ENCODE measurements at regions not wholly inside any gene's neighbourhood (a gene's known extent, or its start where the extent isn't known, plus 50 kb on each side); places are given as distances from the start of the nearest gene placed in this dataset.

- H3K27ac Mint-ChIP-seq (ENCODE audit: low read depth, unreplicated experiment): no peak overlapping the region
- H3K9me3 Mint-ChIP-seq (ENCODE audit: unreplicated experiment): peaks cover 17% of the 10 kb centered on the region
- no peaks in the 10 kb centered on the region for H3K27me3 Mint-ChIP-seq (ENCODE audit: insufficient read depth, unreplicated experiment)
- TF ChIP-seq CTCF (IDR thresholded peaks at IDR 0.05; ENCODE audit: unreplicated experiment): no peak
- H3K4me3 Mint-ChIP-seq (ENCODE audit: unreplicated experiment): no peak overlapping the region
- no peaks in the 10 kb centered on the region for H3K4me1 Mint-ChIP-seq (ENCODE audit: insufficient read depth, unreplicated experiment)
- POLR2A ChIA-PET: no interaction called here
- intact Hi-C loops (cut with micrococcal nuclease): no loop called here
- CTCF ChIA-PET: no interaction called here
- H3K36me3 Mint-ChIP-seq (ENCODE audit: insufficient read depth, unreplicated experiment): no peaks in the 10 kb centered on the region
- BruUV-seq (replicated peaks): no TSS peak
- DNase-seq (ENCODE audit: unreplicated experiment): no peak
Observed at GRCh38 chr4:79209822-79210635, 115.8 kb downstream of the NAA11 start.

- POLR2A ChIA-PET: no interaction called here
Observed at GRCh38 chr4:79209081-79209480, 116.8 kb downstream of the NAA11 start.

GRCh38 chr4:79207281-79207680 is 118.6 kb downstream of the NAA11 start:
- intact Hi-C loops (cut with micrococcal nuclease): no loop called here
- TF ChIP-seq CTCF (IDR thresholded peaks at IDR 0.05; ENCODE audit: unreplicated experiment): no peak
- no peaks in the 10 kb centered on the region for H3K36me3 Mint-ChIP-seq (ENCODE audit: insufficient read depth, unreplicated experiment)
- H3K9me3 Mint-ChIP-seq (ENCODE audit: unreplicated experiment): peaks cover 17% of the 10 kb centered on the region
- DNase-seq (ENCODE audit: unreplicated experiment): no peak
- POLR2A ChIA-PET: no interaction called here
- BruUV-seq (replicated peaks): no TSS peak
- H3K27me3 Mint-ChIP-seq (ENCODE audit: insufficient read depth, unreplicated experiment): no peaks in the 10 kb centered on the region
- no peak overlapping the region for H3K4me3 Mint-ChIP-seq (ENCODE audit: unreplicated experiment)
- H3K4me1 Mint-ChIP-seq (ENCODE audit: insufficient read depth, unreplicated experiment): no peaks in the 10 kb centered on the region
- CTCF ChIA-PET: interaction anchor here (1.0 kb wide), 1 partner anchor 17 kb away, joined by 3 read pairs; no protein-coding TSS in a partner anchor
- no peak overlapping the region for H3K27ac Mint-ChIP-seq (ENCODE audit: low read depth, unreplicated experiment)

More at GRCh38 chr4:79209081-79209480, 116.8 kb downstream of the NAA11 start:
- H3K27ac Mint-ChIP-seq (ENCODE audit: low read depth, unreplicated experiment): no peak overlapping the region
- H3K9me3 Mint-ChIP-seq (ENCODE audit: unreplicated experiment): peaks cover 17% of the 10 kb centered on the region
- BruUV-seq (replicated peaks): no TSS peak
- intact Hi-C loops (cut with micrococcal nuclease): no loop called here
- no peaks in the 10 kb centered on the region for H3K27me3 Mint-ChIP-seq (ENCODE audit: insufficient read depth, unreplicated experiment)
- no peak for DNase-seq (ENCODE audit: unreplicated experiment)
- H3K36me3 Mint-ChIP-seq (ENCODE audit: insufficient read depth, unreplicated experiment): no peaks in the 10 kb centered on the region
- TF ChIP-seq CTCF (IDR thresholded peaks at IDR 0.05; ENCODE audit: unreplicated experiment): no peak
- no peak overlapping the region for H3K4me3 Mint-ChIP-seq (ENCODE audit: unreplicated experiment)
- CTCF ChIA-PET: no interaction called here
- no peaks in the 10 kb centered on the region for H3K4me1 Mint-ChIP-seq (ENCODE audit: insufficient read depth, unreplicated experiment)

GRCh38 chr4:79206660-79207059 is 119.2 kb downstream of the NAA11 start:
- intact Hi-C loops (cut with micrococcal nuclease): no loop called here
- Mint-ChIP-seq H3K27ac (ENCODE audit: low read depth, unreplicated experiment) (no peak overlapping the region), H3K4me1 (ENCODE audit: insufficient read depth, unreplicated experiment) (no peaks in the 10 kb centered on the region), H3K27me3 (ENCODE audit: insufficient read depth, unreplicated experiment) (no peaks in the 10 kb centered on the region), H3K9me3 (ENCODE audit: unreplicated experiment) (peaks cover 17% of the 10 kb centered on the region), H3K4me3 (ENCODE audit: unreplicated experiment) (no peak overlapping the region), H3K36me3 (ENCODE audit: insufficient read depth, unreplicated experiment) (no peaks in the 10 kb centered on the region)
- TF ChIP-seq CTCF (IDR thresholded peaks at IDR 0.05; ENCODE audit: unreplicated experiment): no peak
- no peak for DNase-seq (ENCODE audit: unreplicated experiment)
- ChIA-PET CTCF (interaction anchor here (1.0 kb wide), 1 partner anchor 16 kb away, joined by 3 read pairs; no protein-coding TSS in a partner anchor), POLR2A (no interaction called here)
- no TSS peak for BruUV-seq (replicated peaks)

Measured in MCF 10A (cell line).